GM19395 (cell line): ENCODE measurements at regions not wholly inside any gene's neighbourhood (a gene's known extent, or its start where the extent isn't known, plus 50 kb on each side); places are given as distances from the start of the nearest gene placed in this dataset.

Experiments
- ATAC-seq: cut with Tn5 transposase; IDR thresholded peaks from one replicate; pipeline ENCODE4 v1.9.1; 2021; ENCODE audit warnings: mild to moderate bottlenecking, moderate library complexity; ENCODE audit not compliant: unreplicated experiment

DNA sequence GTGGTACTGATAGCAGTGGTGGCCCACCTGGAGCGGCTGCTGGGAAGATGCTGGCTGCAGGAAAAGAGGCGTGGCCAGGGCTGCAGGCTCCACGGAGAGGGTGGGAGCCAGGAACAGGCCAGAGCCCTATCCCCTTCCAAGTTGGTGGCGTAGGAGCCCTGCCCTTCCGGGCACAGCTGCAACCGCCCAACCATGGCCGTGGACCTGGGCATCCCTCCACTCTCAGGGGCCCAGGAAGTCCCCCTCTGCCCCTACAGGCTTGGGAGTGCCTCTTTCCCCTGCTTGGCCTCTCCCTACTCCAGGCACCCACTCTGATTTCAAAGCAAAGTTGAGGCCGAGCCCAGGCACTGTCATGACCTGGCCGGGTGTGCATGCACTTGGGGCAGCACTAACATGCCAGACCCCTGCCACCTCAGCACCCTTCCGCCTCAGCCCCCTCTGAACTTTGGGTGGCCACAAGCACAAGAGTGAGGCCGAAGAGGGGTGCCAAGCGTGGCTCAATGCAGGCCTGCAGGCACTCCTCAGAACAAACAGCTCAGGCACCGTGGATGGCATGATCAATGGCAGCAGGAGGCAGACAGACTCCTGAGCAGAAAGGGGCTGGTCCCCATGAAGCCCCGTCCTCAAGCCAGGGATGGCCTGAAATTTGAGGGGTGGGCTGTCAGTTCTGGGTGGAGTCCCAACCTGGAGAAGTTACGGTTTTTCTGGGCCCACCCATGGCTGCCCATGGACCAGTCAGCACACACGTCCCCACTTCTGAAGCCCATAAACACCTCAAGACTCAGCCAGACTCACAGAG lies 164.9 kb upstream of the PRNP start:
- ATAC-seq: no peak

DNA sequence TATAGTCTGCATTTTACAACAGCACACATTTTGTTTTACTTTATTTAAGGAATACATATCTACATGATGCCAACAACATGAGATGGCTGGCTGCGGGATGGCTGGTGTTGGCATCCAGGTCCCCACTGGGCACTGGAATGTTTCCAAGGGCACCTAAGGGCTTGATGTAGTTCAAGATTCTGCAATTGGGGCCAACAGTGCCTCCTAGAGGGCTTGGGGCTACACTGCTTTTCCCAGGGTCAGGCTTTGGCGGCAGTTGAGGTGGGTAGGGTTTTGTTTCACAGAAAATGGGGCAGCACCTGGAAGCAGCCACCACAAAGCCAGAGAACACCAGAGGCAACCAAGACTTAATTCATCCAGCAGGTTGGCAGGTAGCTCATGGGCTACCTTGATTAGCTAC lies 166.7 kb upstream of the PRNP start:
- ATAC-seq: no peak

DNA sequence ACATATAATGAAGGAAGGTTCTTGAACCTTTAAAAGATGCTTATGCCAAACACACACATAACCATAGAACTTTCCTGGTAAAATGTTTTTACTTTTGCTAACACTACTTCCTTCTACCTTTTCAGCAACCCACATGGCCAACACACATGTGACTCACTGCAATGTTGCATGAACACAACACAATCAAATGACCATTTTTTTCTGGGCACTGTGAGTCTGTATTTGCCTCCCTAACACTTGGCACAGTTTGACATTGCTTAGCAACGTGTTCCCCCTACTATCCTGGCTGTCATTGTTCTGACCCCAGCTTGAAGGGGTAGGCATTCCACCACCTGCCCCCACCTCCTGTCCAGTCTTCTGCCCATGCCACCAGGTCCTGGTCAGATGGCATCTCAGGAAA lies 169.4 kb upstream of the PRNP start:
- no peak for ATAC-seq

GRCh38 chr20:4513720-4514119 lies 172.5 kb upstream of the PRNP start:
- no peak for ATAC-seq

- ATAC-seq: no peak
Measured at GRCh38 chr20:4512891-4513550, 173.2 kb upstream of the PRNP start.

DNA sequence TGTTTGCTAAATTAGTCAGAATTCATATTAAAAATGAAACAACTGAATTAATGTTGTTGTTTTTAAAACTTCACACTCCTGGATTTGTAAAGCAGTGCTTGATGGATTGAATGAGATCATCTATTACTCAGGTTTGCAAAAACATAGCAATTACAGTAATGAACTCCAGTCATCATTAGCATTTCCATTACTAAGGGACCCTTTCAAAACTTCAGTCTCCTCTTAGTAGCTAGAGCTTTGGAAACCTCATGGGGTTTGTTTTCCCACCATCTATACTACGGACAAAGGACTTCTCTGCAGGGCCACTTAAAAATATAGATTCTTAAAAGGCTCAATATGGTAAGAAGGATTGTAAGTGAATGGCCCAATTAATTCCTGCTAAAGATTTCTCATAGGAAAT lies 174.5 kb upstream of the PRNP start:
- no peak for ATAC-seq

DNA sequence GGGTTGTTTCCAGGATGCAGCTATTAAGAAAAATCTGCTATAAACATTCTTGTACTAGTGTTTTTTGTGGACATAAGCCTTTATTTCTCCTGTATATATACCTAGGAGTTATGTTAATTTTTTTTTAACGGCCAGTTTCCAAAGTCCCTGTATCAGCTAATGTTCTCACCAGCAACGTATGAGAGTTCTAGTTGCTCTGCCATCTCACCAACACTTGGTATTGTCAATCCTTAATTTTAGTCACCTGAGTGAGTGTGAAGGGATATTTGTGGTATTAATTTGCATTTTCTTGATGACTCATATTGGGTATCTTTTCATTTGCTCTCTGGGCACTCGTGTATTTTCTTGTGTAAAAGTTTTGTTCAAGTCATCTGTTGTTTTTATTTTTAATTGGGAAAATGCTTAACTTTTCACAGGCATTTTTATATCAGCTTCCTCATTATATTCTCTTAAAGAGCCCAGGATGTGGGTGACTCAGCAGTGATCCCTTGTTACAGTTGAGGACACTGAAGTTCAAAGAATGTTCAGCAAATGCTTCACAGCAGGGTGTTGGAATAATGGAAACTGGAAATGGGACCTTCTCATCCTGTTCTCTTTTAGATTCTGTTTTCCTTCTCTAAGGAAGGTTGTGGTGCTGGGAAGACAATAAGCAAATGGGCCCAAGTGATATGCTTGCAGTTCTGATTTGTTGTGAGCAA lies 176.3 kb upstream of the PRNP start:
- ATAC-seq: no peak

DNA sequence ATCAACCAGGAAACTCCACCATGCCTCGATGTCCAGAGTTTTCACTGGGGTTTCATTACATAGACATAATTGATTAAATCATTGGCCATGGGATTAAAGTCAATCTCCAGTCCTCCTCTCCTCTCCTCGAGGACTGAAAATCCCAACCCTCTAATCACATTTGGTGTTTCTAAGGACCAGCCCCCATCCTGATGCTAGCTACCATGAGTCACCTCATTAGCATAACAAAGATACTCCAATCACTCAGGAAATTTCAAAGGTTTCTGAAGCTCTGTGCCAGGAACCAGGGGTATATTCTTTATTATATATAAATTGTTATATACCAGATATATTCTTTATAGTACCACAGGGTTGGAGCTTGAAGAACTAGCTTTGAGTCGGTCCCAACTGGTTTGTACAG lies 177.5 kb upstream of the PRNP start:
- ATAC-seq: no peak

DNA sequence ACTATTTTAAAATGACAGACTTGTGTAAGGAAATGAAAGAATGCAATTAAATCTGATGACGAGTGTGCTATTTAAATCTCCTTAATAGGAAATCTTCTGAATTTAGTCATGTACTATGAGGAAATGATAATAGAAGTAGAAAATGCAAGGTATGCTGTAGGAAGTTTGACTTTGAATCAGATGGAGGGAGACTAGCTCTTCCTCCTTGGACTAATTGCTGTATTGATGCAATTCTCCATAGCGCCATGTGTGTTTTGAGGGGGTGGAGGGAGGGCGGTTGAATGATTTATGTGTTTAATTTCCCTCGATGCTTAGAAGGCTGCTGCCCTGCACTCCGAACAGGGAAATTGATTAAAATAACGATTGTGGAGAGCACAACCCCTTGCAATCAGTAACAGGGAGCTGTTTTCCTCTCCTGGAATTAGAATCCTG lies 179.0 kb upstream of the PRNP start:
- no peak for ATAC-seq

GRCh38 chr20:4504814-4505213 lies 181.4 kb upstream of the PRNP start:
- ATAC-seq: no peak

DNA sequence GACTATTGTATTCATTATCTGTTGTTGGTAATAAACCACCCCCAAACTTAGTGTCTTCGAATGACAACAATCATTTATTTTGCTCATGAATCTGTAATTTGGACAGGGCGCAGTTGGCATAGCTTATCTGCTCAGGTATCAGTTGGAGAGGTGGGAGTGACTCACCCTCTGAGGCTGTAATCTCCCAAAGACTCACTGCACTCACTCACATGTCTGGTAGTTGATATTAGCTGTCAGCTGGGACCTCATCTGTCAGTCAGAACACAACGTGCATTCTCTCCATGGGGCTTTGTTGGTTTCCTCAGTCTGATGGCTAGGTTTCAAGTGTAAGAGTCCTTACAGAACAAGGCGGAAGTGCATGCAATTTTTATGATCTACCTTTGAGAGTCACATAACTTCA lies 183.5 kb upstream of the PRNP start:
- no peak for ATAC-seq

- no peak for ATAC-seq
Measured at GRCh38 chr20:4493386-4493785, 192.9 kb upstream of the PRNP start.

DNA sequence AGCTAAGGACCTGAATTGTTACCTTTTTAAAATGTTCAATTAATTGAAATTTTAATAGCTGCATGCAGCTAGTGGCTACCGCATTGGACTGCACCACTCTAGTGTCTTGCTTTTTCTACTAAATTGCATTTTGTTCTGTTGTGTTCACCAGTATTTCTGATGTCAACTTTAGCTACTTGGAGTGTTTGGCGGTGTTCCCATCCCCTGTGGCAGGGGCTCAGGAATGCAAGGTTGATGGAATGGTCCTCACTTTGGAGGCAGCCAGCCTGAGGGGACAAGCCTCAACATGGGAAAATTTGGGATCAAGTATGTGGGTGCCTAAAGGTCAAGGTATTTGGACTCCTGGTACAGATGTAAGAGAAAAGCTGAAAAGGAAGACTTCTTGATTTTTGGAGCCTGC lies 194.6 kb upstream of the PRNP start:
- no peak for ATAC-seq

- ATAC-seq: no peak
Measured at GRCh38 chr20:4490606-4491280, 195.5 kb upstream of the PRNP start.

- ATAC-seq: no peak
Measured at GRCh38 chr20:4490045-4490444, 196.2 kb upstream of the PRNP start.

GRCh38 chr20:4488407-4489339 lies 197.6 kb upstream of the PRNP start:
- ATAC-seq: no peak

- ATAC-seq: no peak
Measured at GRCh38 chr20:4484379-4484997, 201.8 kb upstream of the PRNP start.

GRCh38 chr20:4483961-4484360 lies 202.3 kb upstream of the PRNP start:
- no peak for ATAC-seq

- ATAC-seq: no peak
Measured at GRCh38 chr20:4483486-4483885, 202.8 kb upstream of the PRNP start.

DNA sequence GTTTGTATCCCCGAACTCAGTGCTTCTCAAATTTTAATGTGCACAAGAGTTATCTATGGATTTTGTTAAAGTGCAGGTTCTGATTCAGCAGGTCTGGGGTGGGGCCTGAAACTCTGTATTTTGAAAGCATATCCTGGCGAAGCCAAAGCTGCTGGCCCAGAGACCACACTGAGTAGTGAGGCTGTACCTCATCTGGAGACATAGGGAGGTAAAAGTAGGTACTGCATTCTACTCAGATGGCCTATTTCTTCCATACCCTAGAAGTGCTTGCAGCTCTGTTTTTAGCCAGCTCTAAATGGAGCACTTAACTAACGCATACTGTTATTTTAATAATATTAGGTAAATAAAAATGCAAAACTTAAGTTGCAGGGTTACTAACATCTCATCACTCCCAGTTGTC lies 206.2 kb upstream of the PRNP start:
- ATAC-seq: no peak
